ENCODE measurements at regions not wholly inside any gene's neighbourhood (a gene's known extent, or its start where the extent isn't known, plus 50 kb on each side); places are given as distances from the start of the nearest gene placed in this dataset.
"Not testable (repeated sequence)": the region's sequence is repeated elsewhere in the genome, so short reads cannot be mapped to it uniquely, and the experiment has no call there.

GRCh38 chr1:221263831-221264767, 384.9 kb downstream of the HLX start:
- no peak for FAIRE-seq

DNA sequence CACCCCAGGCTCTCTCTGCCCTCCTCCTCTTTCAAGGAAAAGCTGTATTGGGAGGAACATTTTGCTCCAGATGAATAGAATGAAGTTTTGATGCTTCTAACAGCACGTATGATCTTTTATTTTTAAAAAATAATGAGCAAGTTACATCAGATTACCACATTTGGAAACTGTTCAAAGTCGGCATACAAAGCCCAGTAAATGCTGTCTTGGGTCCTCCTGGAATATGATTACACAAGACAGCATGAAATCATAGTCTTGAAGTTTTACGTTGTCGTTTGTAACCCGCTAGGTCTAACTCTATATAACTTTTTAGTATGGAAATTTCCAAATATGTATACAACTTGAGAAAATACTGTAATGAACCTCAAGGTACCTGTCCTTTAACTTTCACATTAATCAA, 385.6 kb downstream of the HLX start:
- FAIRE-seq: no peak

GRCh38 chr1:221268295-221268694, 389.1 kb downstream of the HLX start:
- FAIRE-seq: no peak

DNA sequence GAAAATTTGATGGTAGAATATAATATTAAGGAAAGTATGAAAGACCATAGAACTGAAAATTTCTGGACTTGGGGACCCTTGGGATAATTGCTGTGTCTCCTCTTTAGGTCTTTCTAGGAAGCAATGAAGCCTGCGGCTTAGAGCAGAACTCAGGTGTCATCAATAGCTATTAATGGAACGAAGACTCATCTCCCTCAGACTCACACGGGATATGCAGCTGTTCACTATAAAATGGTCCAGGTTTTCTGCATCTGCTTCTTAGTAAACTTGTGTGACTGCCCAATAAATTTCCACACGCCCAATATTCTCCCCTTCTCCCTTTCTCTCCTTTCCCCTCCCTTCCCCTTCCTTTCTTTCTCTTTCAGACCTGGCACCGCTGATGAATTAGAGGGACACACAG, 392.5 kb downstream of the HLX start:
- FAIRE-seq: no peak

GRCh38 chr1:221272940-221273339, 393.7 kb downstream of the HLX start:
- no peak for FAIRE-seq

DNA sequence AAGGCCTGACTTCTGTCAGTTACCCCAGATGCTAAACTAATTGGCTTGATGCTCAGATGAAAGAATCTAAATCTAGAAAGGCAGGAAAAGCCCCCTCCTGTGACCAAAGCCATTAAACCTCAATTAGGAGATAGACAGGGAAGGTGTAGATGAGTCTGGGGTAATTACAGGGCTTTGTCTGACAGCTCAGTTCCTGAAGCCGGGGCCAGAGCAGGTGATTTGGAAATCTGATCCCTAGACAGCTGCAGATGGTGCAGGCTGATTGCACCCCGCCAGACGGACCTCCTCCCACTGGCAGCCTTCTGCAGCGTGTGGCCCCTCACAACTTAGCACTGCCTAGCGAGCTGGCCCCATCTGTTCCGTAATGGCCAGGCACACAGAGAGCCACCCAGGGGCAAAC, 395.1 kb downstream of the HLX start:
- FAIRE-seq: no peak

GRCh38 chr1:221276896-221277409, 397.7 kb downstream of the HLX start:
- FAIRE-seq: no peak

DNA sequence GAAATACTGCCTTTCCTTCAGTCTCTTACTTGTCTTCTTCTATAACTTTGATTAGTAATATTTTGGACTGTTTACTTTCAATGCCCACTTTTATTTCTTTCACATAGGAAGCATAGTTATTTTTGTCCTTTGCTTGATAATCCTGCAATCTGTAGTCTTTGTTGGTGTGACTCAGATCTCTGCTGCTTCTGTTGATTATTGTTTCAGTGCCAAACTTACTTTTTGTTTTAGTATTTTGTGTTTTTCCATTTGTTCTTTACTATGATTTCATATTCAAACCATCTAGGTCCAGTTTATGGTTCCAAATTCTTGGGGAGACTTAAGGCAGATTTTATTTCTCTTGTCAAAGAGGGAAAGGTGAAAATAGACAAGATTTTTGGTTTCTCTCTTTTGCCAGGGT, 399.9 kb downstream of the HLX start:
- FAIRE-seq: no peak

DNA sequence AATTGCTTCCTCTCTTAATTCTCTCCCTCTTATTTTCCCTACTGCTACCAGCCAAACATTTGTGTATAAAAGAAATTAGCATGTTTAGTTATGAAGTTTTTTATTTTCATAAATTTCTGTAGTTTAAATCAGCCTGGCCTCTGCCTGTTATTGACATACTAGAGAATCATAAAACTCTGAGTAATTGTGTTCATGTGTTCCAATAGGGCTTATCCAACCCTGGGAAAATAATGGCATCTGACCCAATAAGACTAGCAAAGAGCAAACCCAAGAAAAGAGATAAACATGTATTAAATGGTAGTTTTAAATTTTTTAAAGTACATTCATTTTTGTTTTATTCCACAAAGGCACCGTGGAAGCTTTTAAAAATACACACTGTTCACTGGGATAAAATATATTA, 404.3 kb downstream of the HLX start:
- FAIRE-seq: no peak

- no peak for FAIRE-seq
Observed at GRCh38 chr1:221284028-221284427, 404.8 kb downstream of the HLX start.

GRCh38 chr1:221284991-221285390, 405.7 kb downstream of the HLX start:
- not testable (repeated sequence) for FAIRE-seq

- not testable (repeated sequence) for FAIRE-seq
Observed at GRCh38 chr1:221285458-221286210, 406.4 kb downstream of the HLX start.

GRCh38 chr1:221286399-221286798, 407.2 kb downstream of the HLX start:
- no peak for FAIRE-seq

- FAIRE-seq: no peak
Observed at GRCh38 chr1:221289103-221289502, 409.9 kb downstream of the HLX start.

GRCh38 chr1:221290669-221291068, 411.4 kb downstream of the HLX start:
- no peak for FAIRE-seq

GRCh38 chr1:221291113-221291512, 411.9 kb downstream of the HLX start:
- no peak for FAIRE-seq

DNA sequence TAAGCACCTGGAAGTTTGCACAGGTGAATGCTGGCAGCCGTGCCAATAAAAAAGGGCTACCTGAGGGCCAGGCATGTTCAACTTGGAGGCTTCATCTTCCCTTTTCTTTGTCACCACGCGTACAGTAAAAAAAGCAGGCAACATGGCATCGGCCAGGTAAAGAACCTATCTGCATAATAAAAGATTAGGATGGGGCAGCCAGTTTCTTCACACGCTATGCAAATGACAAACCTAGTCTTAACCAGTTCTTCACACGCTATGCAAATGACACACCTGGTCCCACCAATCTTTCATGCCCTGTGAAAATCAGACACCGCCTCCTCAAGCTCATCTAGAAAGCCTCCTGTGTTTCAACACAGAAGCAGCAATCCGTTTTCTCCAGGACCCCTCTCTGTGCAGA, 413.4 kb downstream of the HLX start:
- FAIRE-seq: no peak

DNA sequence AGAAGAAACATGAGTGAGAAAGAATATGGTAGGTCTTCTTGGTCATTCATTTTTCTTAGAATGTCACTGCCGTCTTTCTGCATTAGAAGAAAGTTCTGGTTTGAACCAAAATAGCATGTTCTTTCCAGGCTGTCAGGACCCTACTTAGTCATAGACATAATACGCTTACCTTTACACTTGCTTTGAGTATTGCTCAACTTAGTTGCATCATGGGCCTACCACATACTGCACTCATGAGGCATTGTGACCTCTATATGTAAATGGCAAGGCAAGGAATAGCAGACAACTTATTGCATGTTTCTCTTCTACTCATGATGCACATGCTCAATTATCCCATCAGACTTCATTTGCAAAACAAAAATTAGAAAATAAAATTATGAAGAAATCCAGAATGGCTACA, 415.0 kb downstream of the HLX start:
- no peak for FAIRE-seq

- no peak for FAIRE-seq
Observed at GRCh38 chr1:221302357-221302756, 423.1 kb downstream of the HLX start.

DNA sequence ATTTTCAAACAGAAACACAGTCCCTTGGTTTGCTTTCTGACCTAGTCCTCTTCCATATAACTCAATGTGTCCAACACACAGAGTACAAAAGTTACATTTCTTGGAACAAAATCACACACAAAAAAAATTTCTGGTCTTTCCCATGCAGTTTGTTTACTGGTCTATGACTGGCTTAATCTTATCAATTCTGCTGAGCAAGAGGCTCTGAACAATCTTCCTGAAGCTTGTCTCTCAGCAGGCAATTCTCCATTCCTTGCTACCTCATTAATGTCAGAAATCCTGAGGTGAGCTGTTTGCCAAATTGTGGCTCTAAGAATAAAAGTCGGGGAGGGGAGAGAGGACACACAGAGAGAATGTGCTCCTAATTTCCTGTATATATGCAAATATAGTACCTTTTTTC, 423.6 kb downstream of the HLX start:
- no peak for FAIRE-seq

DNA sequence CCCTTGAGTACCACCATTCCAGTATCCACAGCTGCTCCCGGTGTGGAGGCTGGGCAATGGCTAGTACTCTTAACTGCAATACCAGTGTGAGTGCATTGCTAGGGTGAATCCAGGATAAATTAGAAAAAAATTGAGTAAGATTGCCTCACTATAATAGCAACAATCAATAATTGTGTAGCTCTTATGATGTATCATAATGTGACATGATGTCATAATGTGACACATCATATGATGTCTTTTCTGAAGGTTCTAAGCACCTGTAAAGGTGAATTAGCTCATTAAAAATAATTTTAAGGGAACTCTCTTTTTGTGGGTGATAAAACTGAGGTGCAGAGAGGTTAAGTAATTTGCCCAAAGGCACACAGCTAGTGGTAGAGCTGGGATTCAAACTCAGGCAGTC, 424.4 kb downstream of the HLX start:
- FAIRE-seq: no peak

DNA sequence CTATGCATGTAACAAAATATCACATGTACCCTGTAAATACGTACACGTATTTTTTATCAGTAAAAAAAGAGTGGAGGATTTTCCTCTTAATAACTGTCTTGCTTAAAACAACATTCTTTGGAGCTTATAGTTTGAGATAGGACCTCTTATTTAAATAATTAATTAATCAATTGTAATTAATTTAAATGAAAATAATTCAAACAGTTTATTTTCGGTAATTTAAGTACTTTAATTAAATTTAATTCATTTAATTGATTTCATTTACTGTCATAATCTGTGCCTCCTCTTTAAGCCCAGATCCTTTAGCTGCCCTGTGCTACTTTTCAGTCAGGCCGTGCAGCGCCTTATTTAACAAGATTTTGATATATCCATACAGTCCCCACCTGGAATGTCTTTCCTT, 427.0 kb downstream of the HLX start:
- FAIRE-seq: no peak

GRCh38 chr1:221308534-221309511, 429.6 kb downstream of the HLX start:
- FAIRE-seq: no peak
